Activated T-helper 2 cell treated with anti-CD3 and anti-CD28 coated beads, Interferon-gamma antibody, Interleukin-2, Interleukin-4, amounts not matched to agents 10 μg/mL and 5 μg/mL and 100 μg/mL, durations not matched to agents 14 hours and 24 hours and 36 hours (primary cell): ENCODE measurements at regions not wholly inside any gene's neighbourhood (a gene's known extent, or its start where the extent isn't known, plus 50 kb on each side); places are given as distances from the start of the nearest gene placed in this dataset.
"Not testable (repeated sequence)": the region's sequence is repeated elsewhere in the genome, so short reads cannot be mapped to it uniquely, and the experiment has no call there.

ENCODE experiments used
- DNase-seq: peaks from one replicate; pipeline ENCODE4 v3.0.0; 2021; ENCODE audit warnings: low spot score
- H3K27ac Mint-ChIP-seq: one replicate; pipeline ENCODE4 v1.8.0; 2021; ENCODE audit warnings: mixed read lengths
- H3K27me3 Mint-ChIP-seq: one replicate; pipeline ENCODE4 v1.8.0; 2021; ENCODE audit warnings: low read depth, mixed read lengths
- H3K36me3 Mint-ChIP-seq: one replicate; pipeline ENCODE4 v1.8.0; 2021; ENCODE audit warnings: low read depth, mixed read lengths
- H3K4me1 Mint-ChIP-seq: one replicate; pipeline ENCODE4 v1.8.0; 2021; ENCODE audit warnings: low read depth, mixed read lengths
- H3K4me3 Mint-ChIP-seq: one replicate; pipeline ENCODE4 v1.8.0; 2021; ENCODE audit warnings: low read depth, mild to moderate bottlenecking, moderate library complexity, mixed read lengths
- H3K9me3 Mint-ChIP-seq: one replicate; pipeline ENCODE4 v1.8.0; 2021; ENCODE audit warnings: mixed read lengths
- intact Hi-C: fragments of 100-400 bp; cut with micrococcal nuclease; formaldehyde crosslinking; loops from one replicate; pipeline ENCODE4 v1.15.1; 2023

- H3K27ac Mint-ChIP-seq = no peak overlapping the region
- intact Hi-C loops = no loop called here
- no peaks in the 10 kb centered on the region for H3K36me3 Mint-ChIP-seq
- DNase-seq = no peak
- peaks cover 12% of the 10 kb centered on the region for H3K9me3 Mint-ChIP-seq
- no peak overlapping the region for H3K4me3 Mint-ChIP-seq
- H3K4me1 Mint-ChIP-seq = no peaks in the 10 kb centered on the region
- no peaks in the 10 kb centered on the region for H3K27me3 Mint-ChIP-seq
Observed at GRCh38 chr12:78559886-78560285, 304.7 kb upstream of the SYT1 start.

GRCh38 chr12:78560633-78561032, 303.9 kb upstream of the SYT1 start:
- H3K36me3 Mint-ChIP-seq = no peaks in the 10 kb centered on the region
- H3K4me3 Mint-ChIP-seq = no peak overlapping the region
- no peaks in the 10 kb centered on the region for H3K4me1 Mint-ChIP-seq
- intact Hi-C loops = no loop called here
- no peak for DNase-seq
- H3K27me3 Mint-ChIP-seq = no peaks in the 10 kb centered on the region
- H3K27ac Mint-ChIP-seq = no peak overlapping the region
- peaks cover 12% of the 10 kb centered on the region for H3K9me3 Mint-ChIP-seq

- intact Hi-C loops = no loop called here
- no peak overlapping the region for H3K4me3 Mint-ChIP-seq
- no peaks in the 10 kb centered on the region for H3K4me1 Mint-ChIP-seq
- no peak for DNase-seq
- H3K27ac Mint-ChIP-seq = no peak overlapping the region
- H3K27me3 Mint-ChIP-seq = no peaks in the 10 kb centered on the region
- no peaks in the 10 kb centered on the region for H3K36me3 Mint-ChIP-seq
- peaks cover 12% of the 10 kb centered on the region for H3K9me3 Mint-ChIP-seq
Observed at GRCh38 chr12:78562368-78563205, 302.0 kb upstream of the SYT1 start.

- Mint-ChIP-seq H3K9me3 (peaks cover 1% of the 10 kb centered on the region), H3K4me1 (no peaks in the 10 kb centered on the region), H3K27me3 (no peaks in the 10 kb centered on the region), H3K36me3 (no peaks in the 10 kb centered on the region), H3K27ac (no peak overlapping the region), H3K4me3 (no peak overlapping the region)
- no peak for DNase-seq
- intact Hi-C loops = no loop called here
Observed at GRCh38 chr12:78563826-78564225, 300.7 kb upstream of the SYT1 start.

GRCh38 chr12:78566456-78566855, 298.1 kb upstream of the SYT1 start:
- intact Hi-C loops = no loop called here
- H3K27ac Mint-ChIP-seq = no peak overlapping the region
- H3K36me3 Mint-ChIP-seq = no peaks in the 10 kb centered on the region
- no peak for DNase-seq
- H3K27me3 Mint-ChIP-seq = no peaks in the 10 kb centered on the region
- H3K9me3 Mint-ChIP-seq = no peaks in the 10 kb centered on the region
- no peak overlapping the region for H3K4me3 Mint-ChIP-seq
- no peaks in the 10 kb centered on the region for H3K4me1 Mint-ChIP-seq

GRCh38 chr12:78568321-78569020, 296.1 kb upstream of the SYT1 start:
- H3K27ac Mint-ChIP-seq = no peak overlapping the region
- H3K36me3 Mint-ChIP-seq = no peaks in the 10 kb centered on the region
- intact Hi-C loops = no loop called here

GRCh38 chr12:78571953-78572352, 292.6 kb upstream of the SYT1 start:
- H3K4me3 Mint-ChIP-seq = no peak overlapping the region
- H3K36me3 Mint-ChIP-seq = no peaks in the 10 kb centered on the region
- intact Hi-C loops = no loop called here
- no peak overlapping the region for H3K27ac Mint-ChIP-seq
- no peak for DNase-seq
- peaks cover 17% of the 10 kb centered on the region for H3K9me3 Mint-ChIP-seq
- no peaks in the 10 kb centered on the region for H3K27me3 Mint-ChIP-seq
- no peaks in the 10 kb centered on the region for H3K4me1 Mint-ChIP-seq

More at GRCh38 chr12:78568321-78569020, 296.1 kb upstream of the SYT1 start:
- Mint-ChIP-seq H3K9me3 (peaks cover 5% of the 10 kb centered on the region), H3K4me1 (no peaks in the 10 kb centered on the region), H3K4me3 (no peak overlapping the region), H3K27me3 (no peaks in the 10 kb centered on the region)
- no peak for DNase-seq

GRCh38 chr12:78575208-78575607, 289.4 kb upstream of the SYT1 start:
- H3K27ac Mint-ChIP-seq, intact Hi-C loops, DNase-seq, H3K4me3 Mint-ChIP-seq, H3K36me3 Mint-ChIP-seq, H3K27me3 Mint-ChIP-seq, H3K4me1 Mint-ChIP-seq: not testable (repeated sequence)
- H3K9me3 Mint-ChIP-seq = peaks cover 29% of the 10 kb centered on the region

- Mint-ChIP-seq H3K27ac (no peak overlapping the region), H3K27me3 (no peaks in the 10 kb centered on the region), H3K36me3 (no peaks in the 10 kb centered on the region), H3K9me3 (peaks cover 39% of the 10 kb centered on the region), H3K4me3 (no peak overlapping the region), H3K4me1 (no peaks in the 10 kb centered on the region)
- DNase-seq = no peak
- intact Hi-C loops = loop anchor here (2.0 kb wide), 1 partner anchor 161 kb away; no protein-coding TSS in a partner anchor
Observed at GRCh38 chr12:78579846-78580245, 284.7 kb upstream of the SYT1 start.

GRCh38 chr12:78580296-78580695, 284.3 kb upstream of the SYT1 start:
- H3K27me3 Mint-ChIP-seq = no peaks in the 10 kb centered on the region
- H3K27ac Mint-ChIP-seq = no peak overlapping the region
- no peak for DNase-seq
- peaks cover 37% of the 10 kb centered on the region for H3K9me3 Mint-ChIP-seq
- intact Hi-C loops = loop anchor here (2.0 kb wide), 1 partner anchor 161 kb away; no protein-coding TSS in a partner anchor
- H3K36me3 Mint-ChIP-seq = no peaks in the 10 kb centered on the region
- H3K4me1 Mint-ChIP-seq = no peaks in the 10 kb centered on the region
- no peak overlapping the region for H3K4me3 Mint-ChIP-seq

- no peaks in the 10 kb centered on the region for H3K27me3 Mint-ChIP-seq
- no peaks in the 10 kb centered on the region for H3K4me1 Mint-ChIP-seq
- DNase-seq = no peak
- intact Hi-C loops = no loop called here
- H3K4me3 Mint-ChIP-seq = no peak overlapping the region
- peaks cover 40% of the 10 kb centered on the region for H3K9me3 Mint-ChIP-seq
- no peaks in the 10 kb centered on the region for H3K36me3 Mint-ChIP-seq
- no peak overlapping the region for H3K27ac Mint-ChIP-seq
Observed at GRCh38 chr12:78584695-78585094, 279.9 kb upstream of the SYT1 start.

- H3K27me3 Mint-ChIP-seq = no peaks in the 10 kb centered on the region
- H3K36me3 Mint-ChIP-seq = no peaks in the 10 kb centered on the region
- DNase-seq = no peak
- peaks cover 36% of the 10 kb centered on the region for H3K9me3 Mint-ChIP-seq
- intact Hi-C loops = no loop called here
- H3K4me1 Mint-ChIP-seq = no peaks in the 10 kb centered on the region
- no peak overlapping the region for H3K4me3 Mint-ChIP-seq
- no peak overlapping the region for H3K27ac Mint-ChIP-seq
Observed at GRCh38 chr12:78585132-78585531, 279.4 kb upstream of the SYT1 start.

- intact Hi-C loops = no loop called here
- peaks cover 34% of the 10 kb centered on the region for H3K9me3 Mint-ChIP-seq
- H3K4me3 Mint-ChIP-seq = no peak overlapping the region
- H3K27ac Mint-ChIP-seq = no peak overlapping the region
- H3K4me1 Mint-ChIP-seq = no peaks in the 10 kb centered on the region
- no peak for DNase-seq
- no peaks in the 10 kb centered on the region for H3K27me3 Mint-ChIP-seq
- no peaks in the 10 kb centered on the region for H3K36me3 Mint-ChIP-seq
Observed at GRCh38 chr12:78586790-78587189, 277.8 kb upstream of the SYT1 start.
